IMR-90 (cell line): ENCODE measurements at regions not wholly inside any gene's neighbourhood (a gene's known extent, or its start where the extent isn't known, plus 50 kb on each side); places are given as distances from the start of the nearest gene placed in this dataset.

Source experiments
- ATAC-seq: fragments of 200-7000 bp; cut with Tn5 transposase; 2 replicates; pipeline ENCODE4 v1.9.1; 2020; ENCODE audit warnings: low read depth, mild to moderate bottlenecking, moderate library complexity
- BruUV-seq: library from RNA; stranded (reverse); fragments of 400-500 nt; replicated peaks from 2 replicates; lab custom pipeline; 2021; lab: Mats Ljungman, UMichigan
- CTCF ChIA-PET: fragments of 300-600 bp; formaldehyde crosslinking; extraction: SDS; loops from one replicate; lab custom pipeline; 2021; ENCODE audit warnings: antibody characterized with exemption; lab: Yijun Ruan, JAX
- POLR2A ChIA-PET: fragments of 300-600 bp; sonication (Branson Sonifier 250); formaldehyde crosslinking; loops from one replicate; lab custom pipeline; 2022; ENCODE audit warnings: antibody characterized with exemption; ENCODE audit not compliant: unreplicated experiment; lab: Charles Lee
- DNase-seq: peaks from one replicate; pipeline ENCODE4 v3.0.0; 2013
- H2AFZ ChIP-seq: replicated peaks from 2 replicates; pipeline ENCODE3; 2013; ENCODE audit warnings: low read length, mild to moderate bottlenecking; ENCODE audit not compliant: poor library complexity
- H2AK5ac ChIP-seq: 2 replicates; pipeline ENCODE4 v1.6.1; 2013; ENCODE audit warnings: low read depth, low read length, inconsistent platforms
- H2AK9ac ChIP-seq: replicated peaks from 2 replicates; pipeline ENCODE3; 2013; ENCODE audit warnings: mild to moderate bottlenecking, low read depth, low read length, moderate library complexity; ENCODE audit not compliant: poor library complexity
- H2BK120ac ChIP-seq: 2 replicates; pipeline ENCODE4 v1.6.1; 2013; ENCODE audit warnings: low read depth, low read length, inconsistent platforms
- H2BK15ac ChIP-seq: 3 replicates; pipeline ENCODE4 v1.6.1; 2013; ENCODE audit warnings: low read depth, low read length, inconsistent platforms
- H2BK20ac ChIP-seq: 2 replicates; pipeline ENCODE4 v1.6.1; 2013; ENCODE audit warnings: low read depth, mild to moderate bottlenecking, inconsistent platforms, low read length, moderate library complexity
- H2BK5ac ChIP-seq: 2 replicates; pipeline ENCODE4 v1.6.1; 2013; ENCODE audit warnings: mild to moderate bottlenecking, low read depth, low read length, inconsistent platforms; ENCODE audit not compliant: poor library complexity, severe bottlenecking
- H3K14ac ChIP-seq: replicated peaks from 2 replicates; pipeline ENCODE4 v1.6.1; 2013; ENCODE audit warnings: low read depth, low read length, inconsistent platforms
- H3K18ac ChIP-seq: 2 replicates; pipeline ENCODE4 v1.6.1; 2013; ENCODE audit warnings: low read depth, low read length, control low read depth
- H3K23ac ChIP-seq: 2 replicates; pipeline ENCODE4 v1.6.1; 2013; ENCODE audit warnings: low read depth, low read length, inconsistent platforms
- H3K27ac ChIP-seq: 2 replicates; pipeline ENCODE4 v1.5.1; 2013; ENCODE audit warnings: mild to moderate bottlenecking, control low read depth, low read length; ENCODE audit not compliant: insufficient read depth
- H3K27me3 ChIP-seq: 2 replicates; pipeline ENCODE4 v1.6.1; 2013; ENCODE audit warnings: low read length; ENCODE audit not compliant: control insufficient read depth, insufficient read depth
- H3K36me3 ChIP-seq: 2 replicates; pipeline ENCODE4 v1.6.1; 2013; ENCODE audit warnings: low read length, mixed read lengths; ENCODE audit not compliant: control insufficient read depth, insufficient read depth
- H3K4ac ChIP-seq: 2 replicates; pipeline ENCODE4 v1.6.1; 2013; ENCODE audit warnings: low read depth, low read length, inconsistent platforms
- H3K4me1 ChIP-seq: 2 replicates; pipeline ENCODE4 v1.6.1; 2013; ENCODE audit warnings: low read length, mixed read lengths; ENCODE audit not compliant: control insufficient read depth, insufficient read depth
- H3K4me2 ChIP-seq: 2 replicates; pipeline ENCODE4 v1.6.1; 2013; ENCODE audit warnings: low read depth, mild to moderate bottlenecking, control low read depth, low read length, moderate library complexity
- H3K4me3 ChIP-seq: 2 replicates; pipeline ENCODE4 v1.5.1; 2013; ENCODE audit warnings: low read depth, mild to moderate bottlenecking, control low read depth, low read length, moderate library complexity; ENCODE audit not compliant: insufficient read depth
- H3K56ac ChIP-seq: 2 replicates; pipeline ENCODE4 v1.6.1; 2013; ENCODE audit warnings: low read length, inconsistent platforms; ENCODE audit not compliant: insufficient read depth; ENCODE audit errors: extremely low read depth
- H3K79me1 ChIP-seq, 2 experiments: 2 replicates each; pipeline ENCODE4 v1.6.1; 2013; ENCODE audit warnings: low read length in 2 of 2, inconsistent platforms in 1 of 2, low read depth in 1 of 2
- H3K9ac ChIP-seq: 2 replicates; pipeline ENCODE4 v1.6.1; 2013; ENCODE audit warnings: low read depth, low read length, control low read depth
- H3K9me1 ChIP-seq: 2 replicates; pipeline ENCODE4 v1.6.1; 2013; ENCODE audit warnings: low read length, inconsistent platforms; ENCODE audit not compliant: insufficient read depth
- H3K9me3 ChIP-seq: 2 replicates; pipeline ENCODE4 v1.6.1; 2013; ENCODE audit warnings: low read length; ENCODE audit not compliant: control insufficient read depth, insufficient read depth
- H4K20me1 ChIP-seq: 2 replicates; pipeline ENCODE4 v1.6.1; 2013; ENCODE audit warnings: low read length, inconsistent platforms; ENCODE audit not compliant: insufficient read depth
- H4K5ac ChIP-seq: 2 replicates; pipeline ENCODE4 v1.6.1; 2013; ENCODE audit warnings: mild to moderate bottlenecking, low read depth, low read length, control low read depth
- H4K8ac ChIP-seq, 2 experiments: 2 replicates each; pipeline ENCODE4 v1.6.1; 2013; ENCODE audit warnings: low read depth in 2 of 2, low read length in 2 of 2, control low read depth in 1 of 2, inconsistent platforms in 1 of 2
- H4K91ac ChIP-seq: 2 replicates; pipeline ENCODE4 v1.6.1; 2013; ENCODE audit warnings: low read depth, low read length, inconsistent platforms; ENCODE audit not compliant: insufficient read depth
- BHLHE40 ChIP-seq: fragments of 150-350 bp; IDR thresholded peaks from 2 replicates; pipeline ENCODE4 v1.6.1; 2016; ENCODE audit warnings: mild to moderate bottlenecking, low read depth, low read length
- CHD1 ChIP-seq: IDR thresholded peaks from 2 replicates; pipeline ENCODE4 v1.6.1; 2012; ENCODE audit warnings: low read depth, low read length, improper control_type of control experiment
- FOS ChIP-seq: fragments of 150-350 bp; IDR thresholded peaks from 2 replicates; pipeline ENCODE4 v1.6.1; 2016; ENCODE audit warnings: low read depth, low read length
- MAZ ChIP-seq: IDR thresholded peaks from 2 replicates; pipeline ENCODE4 v1.6.1; 2012; ENCODE audit warnings: low read depth, mild to moderate bottlenecking, low read length, improper control_type of control experiment, moderate library complexity, borderline replicate concordance
- MXI1 ChIP-seq: IDR thresholded peaks from 2 replicates; pipeline ENCODE4 v1.6.1; 2012; ENCODE audit warnings: low read depth, mild to moderate bottlenecking, low read length, moderate library complexity, borderline replicate concordance
- NFE2L2 ChIP-seq: fragments of 150-350 bp; IDR thresholded peaks from 2 replicates; pipeline ENCODE4 v1.6.1; 2016; ENCODE audit warnings: low read depth, mild to moderate bottlenecking, low read length
- POLR2A ChIP-seq: IDR thresholded peaks from 2 replicates; pipeline ENCODE4 v1.6.1; 2012; ENCODE audit warnings: mild to moderate bottlenecking, low read depth, low read length
- RAD21 ChIP-seq: IDR thresholded peaks from 2 replicates; pipeline ENCODE4 v1.6.1; 2012; ENCODE audit warnings: low read length, improper control_type of control experiment
- RFX5 ChIP-seq: IDR thresholded peaks from 2 replicates; pipeline ENCODE4 v1.8.0; 2012; ENCODE audit warnings: low read depth, mild to moderate bottlenecking, low read length, moderate library complexity
- SMC3 ChIP-seq: fragments of 150-350 bp; IDR thresholded peaks from 2 replicates; pipeline ENCODE4 v1.6.1; 2016; ENCODE audit warnings: low read depth, mild to moderate bottlenecking, antibody characterized with exemption, low read length, moderate library complexity
- WGBS, 2 experiments: methylation state at CpG; one replicate each; pipeline versions ENCODE4 v1.1.5 to v1.1.7; 2013; ENCODE audit warnings: missing lambda C conversion rate in 2 of 2; ENCODE audit not compliant: insufficient read length in 1 of 2; ENCODE audit errors: extremely low coverage in 2 of 2; 5-methylcytosine and 5-hydroxymethylcytosine counted together
- dilution Hi-C: fragments of 300-500 bp; cut with HindIII; formaldehyde crosslinking; loops from one replicate; pipeline ENCODE4 v1.14.3; 2018; ENCODE audit warnings: low sequenced_read_pairs; ENCODE audit not compliant: unreplicated experiment
- in situ Hi-C: fragments of 300-500 bp; cut with MboI; formaldehyde crosslinking; loops from 3 replicates; pipeline ENCODE4 v1.14.3; 2019; ENCODE audit warnings: low sequenced_read_pairs, inconsistent platforms, mixed read lengths
- intact Hi-C: fragments of 100-400 bp; cut with micrococcal nuclease; formaldehyde crosslinking; loops from 2 replicates; pipeline ENCODE4 v1.10.0; 2022
- TF ChIP-seq, protein P1 (sequence below): fragments of 150-350 bp; IDR thresholded peaks from 2 replicates; pipeline ENCODE4 v1.6.1; 2016; ENCODE audit warnings: low read depth, mild to moderate bottlenecking, low read length, moderate library complexity, borderline replicate concordance
- TF ChIP-seq, protein P2 (sequence below): fragments of 150-350 bp; IDR thresholded peaks from 2 replicates; pipeline ENCODE4 v1.6.1; 2017; ENCODE audit warnings: mild to moderate bottlenecking, antibody characterized with exemption, low read length, low read depth

DNA sequence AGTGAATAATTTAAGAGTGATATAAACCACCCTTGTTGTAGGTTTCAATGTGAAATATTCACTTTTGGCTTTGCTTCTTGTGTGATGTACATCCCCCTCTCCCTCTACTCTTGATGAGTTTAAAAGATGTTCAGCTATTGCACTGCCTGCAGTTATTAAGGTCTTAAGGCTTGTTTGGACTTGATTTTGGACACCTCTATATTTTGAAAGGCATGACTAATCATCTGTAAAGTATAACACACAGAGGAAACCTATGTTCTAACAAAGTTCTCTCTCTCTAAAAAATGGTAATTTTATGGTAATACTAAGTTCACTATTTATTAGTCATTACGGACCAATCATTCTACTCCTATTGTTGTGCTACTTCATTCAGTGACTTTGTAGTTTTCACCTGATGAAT, 1719.9 kb downstream of the GRIK2 start:
- POLR2A ChIA-PET: no interaction called here
- Histone ChIP-seq H3K4me1 (no peaks in the 10 kb centered on the region), H3K14ac (no peak overlapping the region), H3K56ac (no peak overlapping the region), H3K4me2 (no peak overlapping the region), H2AK9ac (no peak overlapping the region), H3K4me3 (no peak overlapping the region), H3K9me1 (no peaks in the 10 kb centered on the region), H3K4ac (no peak overlapping the region), H3K18ac (no peak overlapping the region), H2BK5ac (no peak overlapping the region), H3K79me1 (no peaks in the 10 kb centered on the region), H3K36me3 (no peaks in the 10 kb centered on the region), H2AK5ac (no peak overlapping the region), H3K23ac (no peak overlapping the region), H3K27me3 (no peaks in the 10 kb centered on the region), H2BK20ac (no peak overlapping the region), H4K91ac (no peak overlapping the region), H4K20me1 (no peaks in the 10 kb centered on the region), H3K9me3 (peaks cover 2% of the 10 kb centered on the region; the same call in 1 of the 2 replicates), H2AFZ (no peak overlapping the region), H4K5ac (no peak overlapping the region), H3K27ac (no peak overlapping the region), H3K9ac (no peak overlapping the region), H4K8ac (no peak overlapping the region), H2BK120ac (no peak overlapping the region), H2BK15ac (no peak overlapping the region)
- no peak for TF ChIP-seq MXI1
- TF ChIP-seq SMC3: no peak
- no peak for TF ChIP-seq RFX5
- TF ChIP-seq POLR2A: no peak
- no peak for TF ChIP-seq RAD21
- no peak for TF ChIP-seq MAZ
- TF ChIP-seq CHD1: no peak
- TF ChIP-seq, protein P1, sequence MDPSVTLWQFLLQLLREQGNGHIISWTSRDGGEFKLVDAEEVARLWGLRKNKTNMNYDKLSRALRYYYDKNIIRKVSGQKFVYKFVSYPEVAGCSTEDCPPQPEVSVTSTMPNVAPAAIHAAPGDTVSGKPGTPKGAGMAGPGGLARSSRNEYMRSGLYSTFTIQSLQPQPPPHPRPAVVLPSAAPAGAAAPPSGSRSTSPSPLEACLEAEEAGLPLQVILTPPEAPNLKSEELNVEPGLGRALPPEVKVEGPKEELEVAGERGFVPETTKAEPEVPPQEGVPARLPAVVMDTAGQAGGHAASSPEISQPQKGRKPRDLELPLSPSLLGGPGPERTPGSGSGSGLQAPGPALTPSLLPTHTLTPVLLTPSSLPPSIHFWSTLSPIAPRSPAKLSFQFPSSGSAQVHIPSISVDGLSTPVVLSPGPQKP: no peak
- TF ChIP-seq, protein P2, sequence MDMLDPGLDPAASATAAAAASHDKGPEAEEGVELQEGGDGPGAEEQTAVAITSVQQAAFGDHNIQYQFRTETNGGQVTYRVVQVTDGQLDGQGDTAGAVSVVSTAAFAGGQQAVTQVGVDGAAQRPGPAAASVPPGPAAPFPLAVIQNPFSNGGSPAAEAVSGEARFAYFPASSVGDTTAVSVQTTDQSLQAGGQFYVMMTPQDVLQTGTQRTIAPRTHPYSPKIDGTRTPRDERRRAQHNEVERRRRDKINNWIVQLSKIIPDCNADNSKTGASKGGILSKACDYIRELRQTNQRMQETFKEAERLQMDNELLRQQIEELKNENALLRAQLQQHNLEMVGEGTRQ: no peak
- TF ChIP-seq BHLHE40: no peak
- TF ChIP-seq NFE2L2: no peak
- TF ChIP-seq FOS: no peak
- intact Hi-C loops (no loop called here), in situ Hi-C loops (no loop called here), dilution Hi-C loops (no loop called here)
- WGBS, 2 experiments: no CpG with 5 or more reads among the region's 1 CpG
- no TSS peak for BruUV-seq
- CTCF ChIA-PET: no interaction called here
- DNase-seq: no peak
- no peak for ATAC-seq
